HepG2 (cell line): ENCODE measurements at regions not wholly inside any gene's neighbourhood (a gene's known extent, or its start where the extent isn't known, plus 50 kb on each side); places are given as distances from the start of the nearest gene placed in this dataset.

Experiments
- ATAC-seq: fragments of 200-7000 bp; cut with Tn5 transposase; 3 replicates; pipeline ENCODE4 v1.9.1; 2020; ENCODE audit warnings: mild to moderate bottlenecking, moderate library complexity
- BruUV-seq: library from RNA; stranded (reverse); fragments of 400-500 nt; replicated peaks from 2 replicates; lab custom pipeline; 2021; lab: Mats Ljungman, UMichigan
- CTCF ChIA-PET: fragments of 300-600 bp; formaldehyde crosslinking; extraction: SDS; loops from one replicate; lab custom pipeline; 2021; ENCODE audit warnings: low total read pairs, inconsistent platforms, low intra/inter-chr PET ratio; lab: Yijun Ruan, JAX
- POLR2A ChIA-PET: fragments of 350-600 bp; sonication (Branson Sonifier 250); formaldehyde crosslinking; loops from one replicate; lab custom pipeline; 2020; ENCODE audit warnings: antibody characterized with exemption, inconsistent platforms; lab: Yijun Ruan, JAX
- DNase-seq: peaks from one replicate; pipeline ENCODE4 v3.0.0-alpha.2; 2015; ENCODE audit warnings: low spot score
- FAIRE-seq: peaks from 3 replicates; lab custom pipeline; 2011; peaks lifted over from hg19 to GRCh38; lab: Jason Lieb, UNC
- H2AFZ ChIP-seq: one replicate; pipeline ENCODE4 v1.6.1; 2011; ENCODE audit warnings: low read length, inconsistent platforms
- H3K27ac ChIP-seq: fragments of 300-600 bp; 3 replicates; pipeline ENCODE4 v1.8.0; 2011; ENCODE audit warnings: mixed run types, mild to moderate bottlenecking, mixed read lengths, low read length, inconsistent platforms; ENCODE audit not compliant: insufficient read depth; ENCODE audit errors: extremely low read length
- H3K27me3 ChIP-seq, 2 experiments: fragments of 200-600 bp in 1 of 2; 2 replicates in 1 of 2; 3 replicates in 1 of 2; pipeline versions ENCODE4 v1.6.0 to v1.8.0; 2011; ENCODE audit warnings: low read length in 2 of 2, mild to moderate bottlenecking in 2 of 2, moderate library complexity in 2 of 2, inconsistent platforms in 1 of 2; ENCODE audit not compliant: insufficient read depth in 2 of 2, control insufficient read depth in 1 of 2
- H3K36me3 ChIP-seq, 2 experiments: fragments of 200-600 bp in 1 of 2; replicated peaks in 1 of 2; 2 replicates in 1 of 2; 3 replicates in 1 of 2; pipeline versions ENCODE4 v1.5.1 to v1.8.0; 2011; ENCODE audit warnings: low read length in 2 of 2, inconsistent platforms in 1 of 2; ENCODE audit not compliant: insufficient read depth in 2 of 2, control insufficient read depth in 1 of 2
- H3K4me1 ChIP-seq: 2 replicates; pipeline ENCODE4 v1.5.1; 2012; ENCODE audit warnings: low read length, inconsistent platforms; ENCODE audit not compliant: insufficient read depth
- H3K4me2 ChIP-seq: 2 replicates; pipeline ENCODE4 v1.6.0; 2011; ENCODE audit warnings: low read depth, low read length, inconsistent platforms
- H3K4me3 ChIP-seq, 3 experiments: fragments of 200-600 bp in 1 of 3; sonication (generic), shearing (Covaris generic) in 1 of 3; replicated peaks in 1 of 3; 2 replicates each; pipeline ENCODE4 v1.5.1; 2011 to 2016; ENCODE audit warnings: low read length in 3 of 3, inconsistent platforms in 2 of 3, low read depth in 2 of 3, mild to moderate bottlenecking in 2 of 3, control low read depth in 1 of 3, mixed read lengths in 1 of 3; ENCODE audit not compliant: insufficient read depth in 1 of 3
- H3K79me2 ChIP-seq: one replicate; pipeline ENCODE4 v1.6.1; 2011; ENCODE audit warnings: low read length, inconsistent platforms; ENCODE audit not compliant: insufficient read depth
- H3K9ac ChIP-seq: 2 replicates; pipeline ENCODE4 v1.6.0; 2011; ENCODE audit warnings: mild to moderate bottlenecking, low read depth, low read length, inconsistent platforms; ENCODE audit not compliant: insufficient read depth
- H3K9me3 ChIP-seq: 2 replicates; pipeline ENCODE4 v1.5.1; 2012; ENCODE audit warnings: mild to moderate bottlenecking, low read length
- H4K20me1 ChIP-seq: 2 replicates; pipeline ENCODE4 v1.6.0; 2011; ENCODE audit warnings: inconsistent platforms, mild to moderate bottlenecking, low read length, moderate library complexity; ENCODE audit not compliant: insufficient read depth
- ZNF10 ChIP-seq: sonication (generic); formaldehyde crosslinking; IDR thresholded peaks from 2 replicates; pipeline ENCODE4 v1.4.0; 2020; ENCODE audit warnings: mild to moderate bottlenecking, low read depth, missing genetic modification reagents, borderline replicate concordance
- WGBS: methylation state at CpG from one replicate; pipeline ENCODE4 v1.1.6; 2017; ENCODE audit warnings: low lambda C conversion rate; 5-methylcytosine and 5-hydroxymethylcytosine counted together
- in situ Hi-C: cut with HindIII; loops from 2 replicates; pipeline ENCODE4 v1.10.0; 2017; ENCODE audit warnings: low pct_unique_long_range_greater_than_20kb; ENCODE audit not compliant: extremely low pct_ligation_motif_present
- intact Hi-C: fragments of 100-400 bp; cut with micrococcal nuclease; formaldehyde crosslinking; loops from one replicate; pipeline ENCODE4 v1.10.0; 2022; ENCODE audit not compliant: unreplicated experiment
- TF ChIP-seq, protein P1 (sequence below): sonication (generic); formaldehyde crosslinking; conservative IDR thresholded peaks from 2 replicates; pipeline ENCODE4 v1.8.0; 2022; ENCODE audit warnings: mild to moderate bottlenecking, moderate library complexity, missing genetic modification reagents
- TF ChIP-seq, protein P2 (sequence below): fragments of 450-650 bp; IDR thresholded peaks from 2 replicates; pipeline ENCODE4 v1.6.1; 2016
- TF ChIP-seq, protein P3 (sequence below): sonication (generic); formaldehyde crosslinking; IDR thresholded peaks from 2 replicates; pipeline ENCODE4 v1.5.0; 2020; ENCODE audit warnings: missing genetic modification reagents
- TF ChIP-seq, protein P4 (sequence below): sonication (generic); formaldehyde crosslinking; IDR thresholded peaks from 2 replicates; pipeline ENCODE4 v1.5.0; 2020; ENCODE audit warnings: mild to moderate bottlenecking, missing genetic modification reagents, borderline replicate concordance

DNA sequence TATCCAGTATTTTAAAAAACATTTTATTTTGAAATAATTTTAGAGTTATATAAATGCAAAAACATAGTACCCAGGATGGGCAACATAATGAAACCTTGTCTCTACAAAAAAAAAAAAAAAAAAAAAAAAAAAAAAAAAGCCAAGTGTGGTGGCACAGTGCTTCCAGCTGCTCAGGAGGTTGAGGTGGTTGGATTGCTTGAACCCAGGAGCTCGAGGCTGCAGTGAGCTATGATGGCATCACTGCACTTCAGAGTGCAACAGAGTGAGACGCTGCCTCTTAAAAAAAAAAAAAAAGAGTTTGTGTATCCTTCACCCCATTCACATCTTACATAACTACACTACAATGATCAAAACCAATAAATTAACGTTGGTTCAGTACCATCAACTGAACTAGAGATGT lies 115.6 kb upstream of the KIF26B start:
- Histone ChIP-seq H3K27ac (no peak overlapping the region), H3K27me3 (no peaks in the 10 kb centered on the region), H2AFZ (no peak overlapping the region), H3K4me3 (no peak overlapping the region), H3K4me2 (no peak overlapping the region), H3K4me1 (peaks cover 27% of the 10 kb centered on the region), H4K20me1 (no peaks in the 10 kb centered on the region), H3K9ac (no peak overlapping the region), H3K36me3 (no peaks in the 10 kb centered on the region), H3K9me3 (no peaks in the 10 kb centered on the region), H3K79me2 (peaks cover 3% of the 10 kb centered on the region)
- ChIA-PET CTCF (no interaction called here), POLR2A (no interaction called here)
- WGBS, result 83% methylated on average over 3 of the region's 3 CpGs
- intact Hi-C loops (no loop called here), in situ Hi-C loops (loop anchor here (25.0 kb wide), 1 partner anchor 427 kb away; no protein-coding TSS in a partner anchor)
- FAIRE-seq (no peak), DNase-seq (no peak), ATAC-seq (no peak)
- TF ChIP-seq, protein P1, sequence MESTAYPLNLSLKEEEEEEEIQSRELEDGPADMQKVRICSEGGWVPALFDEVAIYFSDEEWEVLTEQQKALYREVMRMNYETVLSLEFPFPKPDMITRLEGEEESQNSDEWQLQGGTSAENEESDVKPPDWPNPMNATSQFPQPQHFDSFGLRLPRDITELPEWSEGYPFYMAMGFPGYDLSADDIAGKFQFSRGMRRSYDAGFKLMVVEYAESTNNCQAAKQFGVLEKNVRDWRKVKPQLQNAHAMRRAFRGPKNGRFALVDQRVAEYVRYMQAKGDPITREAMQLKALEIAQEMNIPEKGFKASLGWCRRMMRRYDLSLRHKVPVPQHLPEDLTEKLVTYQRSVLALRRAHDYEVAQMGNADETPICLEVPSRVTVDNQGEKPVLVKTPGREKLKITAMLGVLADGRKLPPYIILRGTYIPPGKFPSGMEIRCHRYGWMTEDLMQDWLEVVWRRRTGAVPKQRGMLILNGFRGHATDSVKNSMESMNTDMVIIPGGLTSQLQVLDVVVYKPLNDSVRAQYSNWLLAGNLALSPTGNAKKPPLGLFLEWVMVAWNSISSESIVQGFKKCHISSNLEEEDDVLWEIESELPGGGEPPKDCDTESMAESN (CRISPR knock-in tag), result no peak
- TF ChIP-seq, protein P2, sequence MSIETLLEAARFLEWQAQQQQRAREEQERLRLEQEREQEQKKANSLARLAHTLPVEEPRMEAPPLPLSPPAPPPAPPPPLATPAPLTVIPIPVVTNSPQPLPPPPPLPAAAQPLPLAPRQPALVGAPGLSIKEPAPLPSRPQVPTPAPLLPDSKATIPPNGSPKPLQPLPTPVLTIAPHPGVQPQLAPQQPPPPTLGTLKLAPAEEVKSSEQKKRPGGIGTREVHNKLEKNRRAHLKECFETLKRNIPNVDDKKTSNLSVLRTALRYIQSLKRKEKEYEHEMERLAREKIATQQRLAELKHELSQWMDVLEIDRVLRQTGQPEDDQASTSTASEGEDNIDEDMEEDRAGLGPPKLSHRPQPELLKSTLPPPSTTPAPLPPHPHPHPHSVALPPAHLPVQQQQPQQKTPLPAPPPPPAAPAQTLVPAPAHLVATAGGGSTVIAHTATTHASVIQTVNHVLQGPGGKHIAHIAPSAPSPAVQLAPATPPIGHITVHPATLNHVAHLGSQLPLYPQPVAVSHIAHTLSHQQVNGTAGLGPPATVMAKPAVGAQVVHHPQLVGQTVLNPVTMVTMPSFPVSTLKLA, result no peak
- TF ChIP-seq, protein P3, sequence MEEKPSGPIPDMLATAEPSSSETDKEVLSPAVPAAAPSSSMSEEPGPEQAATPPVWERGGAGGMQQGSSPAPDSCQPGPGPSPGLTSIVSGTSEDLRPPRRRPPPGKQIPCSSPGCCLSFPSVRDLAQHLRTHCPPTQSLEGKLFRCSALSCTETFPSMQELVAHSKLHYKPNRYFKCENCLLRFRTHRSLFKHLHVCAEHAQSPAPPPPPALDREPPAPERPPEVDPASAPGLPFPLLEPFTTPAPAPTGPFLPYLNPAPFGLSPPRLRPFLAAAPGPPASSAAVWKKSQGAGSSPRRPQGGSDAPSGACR (CRISPR knock-in tag), result no peak
- BruUV-seq, result no TSS peak

DNA sequence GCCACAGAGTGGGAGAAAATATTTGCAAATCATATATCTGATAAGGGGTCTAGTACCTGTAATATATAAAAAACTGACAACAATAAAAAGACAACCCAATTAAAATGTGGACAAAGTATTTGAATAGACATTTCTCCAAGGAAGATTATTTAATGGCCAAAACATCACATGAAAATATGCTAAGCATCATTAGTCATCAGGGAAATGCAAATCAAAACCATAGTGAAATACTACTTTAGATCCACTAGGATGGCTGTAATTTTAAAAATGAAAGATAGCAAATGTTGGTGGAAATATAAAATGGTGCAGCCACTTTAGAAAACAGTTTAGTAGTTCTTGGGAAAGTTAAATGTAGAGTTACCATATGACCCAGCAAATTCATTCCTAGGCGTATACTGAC lies 118.7 kb upstream of the KIF26B start:
- Histone ChIP-seq H3K4me1 (peaks cover 1% of the 10 kb centered on the region; the same call in 1 of the 2 replicates), H3K27me3 (no peaks in the 10 kb centered on the region), H3K9ac (no peak overlapping the region), H3K4me2 (no peak overlapping the region), H3K79me2 (no peaks in the 10 kb centered on the region), H2AFZ (no peak overlapping the region), H3K4me3 (no peak overlapping the region), H3K27ac (no peak overlapping the region), H3K9me3 (no peaks in the 10 kb centered on the region), H3K36me3 (no peaks in the 10 kb centered on the region), H4K20me1 (no peaks in the 10 kb centered on the region)
- ChIA-PET CTCF (no interaction called here), POLR2A (no interaction called here)
- ATAC-seq (no peak), FAIRE-seq (no peak), DNase-seq (no peak)
- in situ Hi-C loops (loop anchor here (25.0 kb wide), 1 partner anchor 424 kb away; no protein-coding TSS in a partner anchor), intact Hi-C loops (no loop called here)
- BruUV-seq, result no TSS peak
- TF ChIP-seq ZNF10, result no peak
- TF ChIP-seq, protein P4, sequence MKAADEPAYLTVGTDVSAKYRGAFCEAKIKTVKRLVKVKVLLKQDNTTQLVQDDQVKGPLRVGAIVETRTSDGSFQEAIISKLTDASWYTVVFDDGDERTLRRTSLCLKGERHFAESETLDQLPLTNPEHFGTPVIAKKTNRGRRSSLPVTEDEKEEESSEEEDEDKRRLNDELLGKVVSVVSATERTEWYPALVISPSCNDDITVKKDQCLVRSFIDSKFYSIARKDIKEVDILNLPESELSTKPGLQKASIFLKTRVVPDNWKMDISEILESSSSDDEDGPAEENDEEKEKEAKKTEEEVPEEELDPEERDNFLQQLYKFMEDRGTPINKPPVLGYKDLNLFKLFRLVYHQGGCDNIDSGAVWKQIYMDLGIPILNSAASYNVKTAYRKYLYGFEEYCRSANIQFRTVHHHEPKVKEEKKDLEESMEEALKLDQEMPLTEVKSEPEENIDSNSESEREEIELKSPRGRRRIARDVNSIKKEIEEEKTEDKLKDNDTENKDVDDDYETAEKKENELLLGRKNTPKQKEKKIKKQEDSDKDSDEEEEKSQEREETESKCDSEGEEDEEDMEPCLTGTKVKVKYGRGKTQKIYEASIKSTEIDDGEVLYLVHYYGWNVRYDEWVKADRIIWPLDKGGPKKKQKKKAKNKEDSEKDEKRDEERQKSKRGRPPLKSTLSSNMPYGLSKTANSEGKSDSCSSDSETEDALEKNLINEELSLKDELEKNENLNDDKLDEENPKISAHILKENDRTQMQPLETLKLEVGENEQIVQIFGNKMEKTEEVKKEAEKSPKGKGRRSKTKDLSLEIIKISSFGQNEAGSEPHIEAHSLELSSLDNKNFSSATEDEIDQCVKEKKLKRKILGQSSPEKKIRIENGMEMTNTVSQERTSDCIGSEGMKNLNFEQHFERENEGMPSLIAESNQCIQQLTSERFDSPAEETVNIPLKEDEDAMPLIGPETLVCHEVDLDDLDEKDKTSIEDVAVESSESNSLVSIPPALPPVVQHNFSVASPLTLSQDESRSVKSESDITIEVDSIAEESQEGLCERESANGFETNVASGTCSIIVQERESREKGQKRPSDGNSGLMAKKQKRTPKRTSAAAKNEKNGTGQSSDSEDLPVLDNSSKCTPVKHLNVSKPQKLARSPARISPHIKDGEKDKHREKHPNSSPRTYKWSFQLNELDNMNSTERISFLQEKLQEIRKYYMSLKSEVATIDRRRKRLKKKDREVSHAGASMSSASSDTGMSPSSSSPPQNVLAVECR, result no peak
- 93% methylated on average over 1 of the region's 1 CpG for WGBS
